GM18502 (cell line): ENCODE measurements at regions not wholly inside any gene's neighbourhood (a gene's known extent, or its start where the extent isn't known, plus 50 kb on each side); places are given as distances from the start of the nearest gene placed in this dataset.
"Not testable (repeated sequence)": the region's sequence is repeated elsewhere in the genome, so short reads cannot be mapped to it uniquely, and the experiment has no call there.

ENCODE experiments used
- ATAC-seq: cut with Tn5 transposase; IDR thresholded peaks from one replicate; pipeline ENCODE4 v1.9.1; 2021; ENCODE audit warnings: mild to moderate bottlenecking; ENCODE audit not compliant: unreplicated experiment, poor library complexity

- no peak for ATAC-seq
Measured at GRCh38 chr9:87781331-87781730, 55.4 kb downstream of the CTSL start.

GRCh38 chr9:87783180-87783579 is 57.3 kb downstream of the CTSL start:
- ATAC-seq: no peak

- ATAC-seq: not testable (repeated sequence)
Measured at GRCh38 chr9:87785315-87785970, 59.5 kb downstream of the CTSL start.

- no peak for ATAC-seq
Measured at GRCh38 chr9:87786423-87786822, 60.5 kb downstream of the CTSL start.

- ATAC-seq: no peak
Measured at GRCh38 chr9:87786876-87787275, 61.0 kb downstream of the CTSL start.

GRCh38 chr9:87787735-87788134 is 61.8 kb downstream of the CTSL start:
- ATAC-seq: no peak

GRCh38 chr9:87792831-87793288 is 66.9 kb downstream of the CTSL start:
- ATAC-seq: peak; percentile 99

- ATAC-seq: no peak
Measured at GRCh38 chr9:87793292-87793691, 67.4 kb downstream of the CTSL start.

GRCh38 chr9:87795178-87795577 is 69.3 kb downstream of the CTSL start:
- no peak for ATAC-seq

GRCh38 chr9:87796196-87796595 is 70.3 kb downstream of the CTSL start:
- no peak for ATAC-seq

- no peak for ATAC-seq
Measured at GRCh38 chr9:87798261-87798833, 72.4 kb downstream of the CTSL start.

GRCh38 chr9:87799503-87799902 is 73.6 kb downstream of the CTSL start:
- no peak for ATAC-seq

GRCh38 chr9:87800456-87800855 is 74.5 kb downstream of the CTSL start:
- no peak for ATAC-seq

- ATAC-seq: no peak
Measured at GRCh38 chr9:87801013-87801412, 75.1 kb downstream of the CTSL start.

GRCh38 chr9:87803166-87803565 is 77.2 kb downstream of the CTSL start:
- ATAC-seq: no peak

GRCh38 chr9:87803623-87804345 is 77.9 kb downstream of the CTSL start:
- no peak for ATAC-seq

GRCh38 chr9:87805259-87805658 is 77.4 kb upstream of the SPATA31E1 start:
- no peak for ATAC-seq

- no peak for ATAC-seq
Measured at GRCh38 chr9:87810008-87810407, 72.7 kb upstream of the SPATA31E1 start.

GRCh38 chr9:87810679-87811178 is 71.9 kb upstream of the SPATA31E1 start:
- no peak for ATAC-seq

GRCh38 chr9:87812375-87813118 is 70.1 kb upstream of the SPATA31E1 start:
- no peak for ATAC-seq

- no peak for ATAC-seq
Measured at GRCh38 chr9:87813119-87813463, 69.6 kb upstream of the SPATA31E1 start.
